GM19238 (cell line): ENCODE measurements at regions not wholly inside any gene's neighbourhood (a gene's known extent, or its start where the extent isn't known, plus 50 kb on each side); places are given as distances from the start of the nearest gene placed in this dataset.

Experiments used
- DNase-seq: peaks from one replicate; pipeline ENCODE4 v3.0.0; 2011; ENCODE audit warnings: low spot score; ENCODE audit not compliant: insufficient read length

DNA sequence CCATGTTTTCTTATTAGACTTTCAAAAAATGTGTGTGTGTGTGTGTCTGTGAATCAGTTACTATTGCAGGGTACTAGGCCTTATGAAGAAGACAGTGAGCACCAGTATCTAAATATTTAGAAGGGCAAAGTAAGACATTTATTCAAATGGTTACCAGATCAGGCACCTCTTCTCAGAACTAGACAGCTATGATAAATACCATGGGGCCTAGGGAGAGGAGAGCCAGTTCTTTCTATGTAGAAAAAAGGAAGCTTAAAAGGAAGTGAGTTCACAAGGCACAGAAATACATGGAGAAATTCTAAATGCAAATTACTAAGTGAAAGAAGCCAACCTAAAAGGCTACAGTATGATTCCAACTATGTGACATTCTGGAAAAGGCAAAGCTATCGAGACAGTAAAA is 261.3 kb downstream of the SOX11 start:
- DNase-seq = no peak

- DNase-seq = no peak
Observed at GRCh38 chr2:5954509-5954908, 262.3 kb downstream of the SOX11 start.

DNA sequence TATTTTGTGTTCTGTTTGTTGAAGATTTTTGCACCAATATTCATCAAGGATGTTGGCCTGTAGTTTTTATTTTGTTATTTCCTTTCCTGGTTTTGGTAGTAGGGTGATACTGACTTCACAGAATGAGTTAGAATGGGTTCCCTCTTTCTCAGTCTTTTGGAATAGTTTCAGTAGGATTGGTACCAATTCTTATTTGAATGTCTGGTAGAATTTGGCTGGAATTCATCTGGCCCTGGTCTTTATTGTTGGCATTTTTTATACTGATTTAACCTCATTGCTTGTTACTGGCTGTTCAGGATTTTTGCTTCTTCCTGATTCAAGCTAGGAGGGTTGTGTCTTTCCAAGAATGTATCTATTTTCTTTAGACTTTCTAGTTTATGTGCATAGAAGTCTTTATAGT is 263.7 kb downstream of the SOX11 start:
- DNase-seq = no peak

DNA sequence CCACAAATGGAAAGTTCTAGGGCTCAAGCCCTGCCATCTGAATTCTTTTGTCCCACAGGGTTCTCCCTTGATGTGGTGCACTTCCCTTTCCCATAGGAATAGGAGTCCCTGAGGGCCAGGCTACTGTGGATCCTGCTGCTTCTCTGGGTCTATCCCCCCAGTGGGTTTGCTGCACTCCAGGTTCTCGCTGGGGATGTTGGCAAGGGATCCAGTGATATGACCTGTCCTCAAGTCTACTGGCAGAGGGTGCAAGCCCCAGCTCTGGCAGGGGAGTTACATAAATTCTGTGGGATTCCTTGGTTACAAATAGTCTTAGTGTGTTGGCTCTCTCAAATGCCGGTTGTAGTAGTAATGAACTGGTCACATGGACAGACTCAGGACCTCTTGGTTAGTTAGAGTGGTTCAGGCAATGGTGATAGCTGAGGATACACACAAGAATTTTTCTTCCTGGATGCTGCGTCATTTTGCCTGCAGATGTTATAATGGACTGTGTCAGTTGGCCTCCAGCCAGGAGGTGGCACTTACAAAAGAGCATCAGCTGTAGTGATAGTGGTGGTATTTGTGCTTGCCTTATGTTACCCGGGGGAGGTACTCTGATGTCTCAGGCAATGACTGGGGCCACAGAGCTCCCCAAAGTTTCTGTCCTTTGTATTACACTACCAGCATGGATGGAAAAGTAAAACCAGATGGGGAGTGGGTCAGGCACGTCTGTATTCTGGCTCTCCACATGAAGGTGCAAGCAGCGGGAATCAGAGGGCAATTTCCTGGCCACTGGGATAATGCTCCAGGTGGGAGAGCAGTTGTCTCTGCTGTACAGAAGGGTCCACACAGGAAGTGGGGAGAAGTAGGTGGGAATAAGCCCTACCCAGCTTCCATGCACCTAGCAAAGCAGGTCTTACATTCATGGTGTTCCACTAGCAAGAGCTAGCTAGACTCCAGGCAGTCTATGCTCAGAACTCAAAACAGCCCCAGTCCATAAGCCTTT is 267.9 kb downstream of the SOX11 start:
- DNase-seq = no peak

DNA sequence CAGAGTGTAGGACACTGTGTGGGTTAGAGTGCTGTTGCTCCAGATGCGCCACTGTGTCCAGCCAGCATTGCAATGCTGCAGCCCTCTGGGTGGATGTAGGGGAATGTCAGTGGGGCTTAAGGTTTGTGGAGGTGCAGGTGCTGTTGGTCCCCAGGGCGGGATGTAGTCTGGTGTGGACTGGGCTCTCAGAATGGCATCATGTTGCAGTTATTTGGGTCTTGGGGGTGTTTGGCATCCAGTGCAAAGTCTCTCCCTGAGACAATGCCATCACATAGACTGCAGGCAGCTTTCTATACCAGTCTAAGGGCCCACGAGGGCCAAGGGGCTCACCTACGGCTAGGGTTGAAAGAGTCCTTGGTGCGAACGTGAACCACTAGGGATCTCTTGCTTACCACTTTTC is 275.3 kb downstream of the SOX11 start:
- no peak for DNase-seq

- no peak for DNase-seq
Observed at GRCh38 chr2:5969303-5969702, 277.1 kb downstream of the SOX11 start.

DNA sequence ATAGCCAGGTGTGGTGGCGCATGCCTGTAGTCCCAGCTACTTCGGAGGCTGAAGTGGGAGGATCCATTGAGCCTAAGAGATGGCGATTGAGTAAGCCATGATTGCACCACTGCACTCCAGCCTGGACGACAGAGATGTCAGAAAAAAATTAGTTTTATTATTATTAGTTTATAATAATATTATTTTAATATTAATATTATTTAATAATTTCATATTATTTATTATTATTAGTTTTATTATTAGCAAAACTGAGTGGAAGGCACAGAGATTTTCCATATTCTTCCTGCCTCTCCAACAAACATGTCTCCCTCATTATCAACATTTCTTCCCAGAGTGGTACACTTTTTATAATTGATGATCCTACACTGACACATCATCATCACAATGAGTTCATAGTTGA is 278.2 kb downstream of the SOX11 start:
- DNase-seq = no peak

DNA sequence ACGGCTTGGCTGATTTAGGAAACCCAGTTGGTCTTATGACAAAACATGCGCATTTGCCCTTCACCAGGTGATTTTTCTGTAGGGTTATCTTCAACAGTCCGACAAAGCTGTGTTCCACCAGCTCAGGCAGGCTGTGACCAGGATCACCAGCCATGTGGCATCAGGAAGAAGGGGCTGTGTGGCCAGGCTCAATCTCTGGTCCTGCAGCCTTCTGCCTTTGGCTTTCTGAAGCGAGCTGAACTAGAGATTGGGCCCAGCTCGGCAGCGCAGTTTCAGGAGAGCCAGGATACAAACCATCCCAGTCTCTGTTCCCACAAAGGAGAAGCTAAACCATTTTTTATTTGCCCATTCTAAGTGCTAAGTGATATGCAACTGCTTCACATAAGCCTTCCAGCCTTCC is 282.3 kb downstream of the SOX11 start:
- DNase-seq = no peak

GRCh38 chr2:5975401-5975800 is 283.2 kb downstream of the SOX11 start:
- no peak for DNase-seq

- no peak for DNase-seq
Observed at GRCh38 chr2:5976531-5977065, 284.4 kb downstream of the SOX11 start.

DNA sequence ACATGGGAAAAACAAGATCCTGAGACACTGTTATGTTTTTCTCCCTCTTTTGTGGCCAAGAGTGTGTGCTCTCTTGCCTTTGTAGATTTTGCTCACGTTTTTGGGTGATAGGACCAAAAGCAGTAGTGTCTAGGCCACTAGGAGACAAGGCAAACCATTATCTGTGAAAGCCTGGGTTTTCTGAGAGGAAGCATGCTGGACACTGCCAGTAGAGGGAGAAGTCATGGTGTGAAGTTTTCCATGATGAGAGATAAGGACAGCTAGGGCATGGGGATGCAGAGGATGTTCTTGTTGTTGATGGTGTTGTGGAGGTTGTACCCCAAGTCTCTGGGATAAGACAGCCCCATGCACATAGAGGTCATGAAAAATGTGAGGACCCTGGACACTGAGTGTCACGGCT is 285.3 kb downstream of the SOX11 start:
- DNase-seq = no peak

DNA sequence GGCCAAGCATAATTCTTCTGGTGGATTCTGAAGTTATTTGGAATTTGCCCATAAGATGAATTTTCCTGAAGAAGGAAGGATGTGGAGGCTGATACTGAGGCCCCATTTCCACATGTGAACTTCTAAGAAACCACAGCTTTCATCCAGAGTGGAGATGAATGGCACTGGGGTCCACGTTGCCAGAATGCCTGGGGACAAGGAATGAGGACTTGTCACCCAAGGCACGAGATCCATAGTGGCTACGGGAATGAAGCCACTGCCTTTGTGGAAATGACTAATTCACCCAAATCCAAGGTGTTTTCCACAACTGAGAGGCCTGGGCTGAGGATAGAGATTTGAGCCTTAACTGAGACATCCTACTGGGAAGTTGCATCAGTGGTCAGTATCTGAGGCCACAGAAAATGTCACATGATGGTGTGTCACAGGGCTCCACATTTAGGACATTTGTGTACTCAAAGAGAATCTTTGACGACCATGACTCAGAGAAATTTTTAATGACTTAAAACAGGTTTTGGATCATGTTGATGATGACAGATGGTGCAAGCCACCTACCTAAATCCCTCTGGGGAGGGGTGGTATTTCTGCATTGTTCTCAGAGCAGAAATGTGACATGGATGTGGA is 286.1 kb downstream of the SOX11 start:
- DNase-seq = no peak

GRCh38 chr2:5980450-5981190 is 288.4 kb downstream of the SOX11 start:
- no peak for DNase-seq

GRCh38 chr2:5982193-5982902 is 290.2 kb downstream of the SOX11 start:
- no peak for DNase-seq

DNA sequence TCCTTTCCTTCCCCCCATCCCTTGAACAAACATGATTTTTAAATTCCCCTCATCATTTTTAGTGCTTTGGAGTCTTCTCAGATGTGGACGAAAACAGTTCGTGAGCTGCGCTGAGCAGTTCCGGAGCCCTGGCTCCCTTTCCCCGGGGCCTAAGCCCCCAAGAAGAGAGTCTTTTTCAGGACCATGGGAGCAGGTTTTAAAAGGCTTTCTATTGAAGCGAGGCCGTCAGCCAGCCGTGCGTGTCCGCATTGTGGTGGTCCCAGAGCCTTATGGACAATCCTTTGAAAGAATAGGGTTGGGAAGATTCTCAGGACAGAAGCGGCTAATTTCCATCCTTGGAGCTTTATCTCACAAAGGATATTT is 290.7 kb downstream of the SOX11 start:
- DNase-seq = no peak

DNA sequence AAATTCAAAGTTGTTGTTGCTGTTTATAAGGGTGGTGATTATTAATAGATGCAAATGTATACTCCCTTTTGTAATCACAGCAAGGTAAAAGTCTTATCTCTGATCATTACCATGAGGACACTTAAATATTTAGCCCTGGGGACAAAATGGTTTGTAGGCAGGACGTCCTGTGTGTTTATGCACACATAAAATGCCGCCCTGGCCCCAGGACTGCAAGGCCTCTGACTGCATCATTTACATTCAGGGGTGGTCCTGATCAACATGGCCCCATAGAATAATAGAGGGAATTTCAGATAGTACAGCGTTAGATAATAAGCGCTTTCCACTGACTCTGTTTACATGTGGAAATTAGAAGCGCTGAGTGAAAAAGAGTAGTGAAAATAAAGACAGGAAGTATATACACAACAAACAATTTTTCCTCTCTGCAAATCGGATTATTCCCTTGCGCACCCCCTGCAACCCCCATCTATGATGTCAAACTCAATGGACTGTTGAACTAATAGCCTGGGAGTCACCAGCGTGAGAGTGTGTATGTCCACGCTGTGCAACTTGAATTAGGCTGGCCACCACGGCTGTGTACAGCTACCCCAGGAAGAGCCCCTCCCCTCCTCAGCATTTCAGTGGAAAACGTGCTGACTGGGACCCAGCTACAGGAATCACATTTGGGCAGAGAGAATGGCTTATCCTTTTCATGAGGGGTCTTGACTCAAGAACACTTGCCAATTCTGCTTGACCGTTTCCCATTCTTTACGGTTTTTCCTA is 291.5 kb downstream of the SOX11 start:
- no peak for DNase-seq

- DNase-seq = no peak
Observed at GRCh38 chr2:5984273-5984655, 292.1 kb downstream of the SOX11 start.

DNA sequence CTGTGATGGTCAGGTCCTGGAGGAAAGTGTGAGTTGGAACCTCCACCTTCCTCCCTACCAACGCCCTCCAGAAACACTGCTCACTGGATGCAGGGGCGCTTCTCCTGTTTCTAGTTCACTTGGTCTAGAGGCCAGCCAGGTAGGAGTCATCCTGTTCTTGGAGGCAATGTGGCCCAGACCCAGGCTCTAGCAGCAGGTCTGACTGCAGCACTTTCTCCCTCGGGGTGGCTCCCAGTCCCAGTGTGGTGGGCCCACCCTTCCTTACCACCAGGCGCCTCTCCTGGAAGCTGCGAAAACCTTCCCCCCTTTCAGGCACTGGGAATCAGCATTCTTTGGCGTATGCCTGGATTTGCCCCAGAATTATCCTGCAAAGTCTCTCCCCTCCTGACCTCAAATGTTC is 292.8 kb downstream of the SOX11 start:
- no peak for DNase-seq

DNA sequence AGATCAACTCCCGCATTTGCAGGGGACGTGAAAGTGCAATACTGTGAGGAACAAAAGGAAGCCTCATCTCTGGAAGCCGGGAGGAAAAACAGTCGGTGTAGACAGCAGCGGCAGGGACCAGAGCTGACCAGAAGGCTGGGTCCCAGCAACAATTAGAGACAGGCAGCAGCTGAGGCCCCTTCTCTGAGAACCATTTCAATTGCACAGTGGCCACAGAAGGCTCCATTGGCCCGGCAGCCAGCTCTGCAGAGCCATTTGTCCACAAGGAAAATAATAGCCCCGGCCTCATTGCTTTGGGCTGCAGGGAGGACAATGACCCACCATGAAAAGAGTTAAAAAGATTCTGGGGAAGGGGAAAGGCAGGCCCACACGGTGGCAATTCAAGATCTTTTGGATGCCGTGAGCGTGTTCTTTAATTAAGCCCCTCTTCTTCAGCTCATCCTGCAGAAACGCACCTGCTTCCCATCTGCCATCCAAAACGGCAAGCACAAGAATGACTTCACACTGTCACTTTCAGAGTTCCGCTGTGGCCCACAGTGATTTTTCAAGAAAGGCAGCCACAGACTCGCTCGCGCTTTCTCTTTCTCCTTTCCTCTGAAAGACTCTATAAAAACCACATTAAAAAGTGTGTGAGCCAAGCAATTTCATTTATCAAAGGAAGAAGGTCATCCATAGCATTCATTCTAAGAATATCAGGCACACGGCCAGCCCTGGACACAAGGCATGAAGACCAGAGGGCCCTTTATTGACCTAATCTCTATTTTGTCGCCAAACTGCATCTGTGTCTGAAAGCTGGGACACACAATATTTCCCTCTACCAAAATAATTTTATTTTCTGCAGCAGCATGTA is 293.6 kb downstream of the SOX11 start:
- DNase-seq = no peak
